CD14-positive monocyte (primary cell): ENCODE measurements at regions not wholly inside any gene's neighbourhood (a gene's known extent, or its start where the extent isn't known, plus 50 kb on each side); places are given as distances from the start of the nearest gene placed in this dataset.

ENCODE experiments used
- DNase-seq, 3 donors: peaks; one replicate each; pipeline ENCODE4 v3.0.0-alpha.2; 2011 to 2022
- H2AFZ ChIP-seq: 2 replicates; pipeline ENCODE4 v1.6.0; 2012; ENCODE audit warnings: mild to moderate bottlenecking, low read depth, low read length, inconsistent platforms; ENCODE audit not compliant: insufficient read depth, poor library complexity, severe bottlenecking
- H3K27ac ChIP-seq, 2 donors: 1 replicate in 1 of 2; 2 replicates in 1 of 2; pipeline ENCODE4 v1.5.1; 2012 to 2013; ENCODE audit warnings: low read length in 2 of 2, control low read depth in 1 of 2, inconsistent platforms in 1 of 2, low read depth in 1 of 2, mild to moderate bottlenecking in 1 of 2
- H3K27me3 ChIP-seq, 2 donors: one replicate each; pipeline versions ENCODE4 v1.6.0 to v1.6.1; 2011 to 2013; ENCODE audit warnings: low read length in 2 of 2; ENCODE audit not compliant: control insufficient read depth in 2 of 2, insufficient read depth in 2 of 2
- H3K36me3 ChIP-seq, 2 donors: replicated peaks in 1 of 2; 1 replicate in 1 of 2; 2 replicates in 1 of 2; pipeline versions ENCODE4 v1.5.1 to v1.6.1; 2012 to 2013; ENCODE audit warnings: low read length in 2 of 2, control low read depth in 1 of 2, inconsistent platforms in 1 of 2, mild to moderate bottlenecking in 1 of 2; ENCODE audit not compliant: insufficient read depth in 2 of 2, control insufficient read depth in 1 of 2
- H3K4me1 ChIP-seq, 2 donors: 1 replicate in 1 of 2; 2 replicates in 1 of 2; pipeline versions ENCODE4 v1.5.1 to v1.6.1; 2012 to 2013; ENCODE audit warnings: low read length in 2 of 2, control low read depth in 1 of 2, inconsistent platforms in 1 of 2, mild to moderate bottlenecking in 1 of 2, moderate library complexity in 1 of 2; ENCODE audit not compliant: insufficient read depth in 2 of 2, control insufficient read depth in 1 of 2
- H3K4me2 ChIP-seq: replicated peaks from 2 replicates; pipeline ENCODE3; 2012; ENCODE audit warnings: low read length, moderate library complexity, mild to moderate bottlenecking; ENCODE audit not compliant: poor library complexity, severe bottlenecking; ENCODE audit errors: extremely low read depth
- H3K4me3 ChIP-seq, 3 experiments: fragments of 200-600 bp in 1 of 3; sonication (generic) in 1 of 3; replicated peaks in 1 of 3; 1 replicate in 2 of 3; 2 replicates in 1 of 3; pipeline ENCODE4 v1.5.1; 2011 to 2013; ENCODE audit warnings: low read length in 3 of 3, mild to moderate bottlenecking in 3 of 3, control low read depth in 2 of 3, low read depth in 2 of 3, inconsistent platforms in 1 of 3, moderate library complexity in 1 of 3
- H3K79me2 ChIP-seq: 2 replicates; pipeline ENCODE4 v1.6.0; 2012; ENCODE audit warnings: mild to moderate bottlenecking, control low read depth, inconsistent platforms, low read length, moderate library complexity; ENCODE audit not compliant: insufficient read depth
- H3K9ac ChIP-seq: 2 replicates; pipeline ENCODE4 v1.6.0; 2017; ENCODE audit warnings: low read length, mild to moderate bottlenecking; ENCODE audit not compliant: insufficient read depth, poor library complexity, severe bottlenecking
- H3K9me3 ChIP-seq, 2 donors: replicated peaks in 1 of 2; 1 replicate in 1 of 2; 2 replicates in 1 of 2; pipeline versions ENCODE4 v1.5.1 to v1.6.1; 2012 to 2013; ENCODE audit warnings: low read length in 2 of 2, control low read depth in 1 of 2; ENCODE audit not compliant: control insufficient read depth in 1 of 2, insufficient read depth in 1 of 2
- H4K20me1 ChIP-seq: 2 replicates; pipeline ENCODE4 v1.6.0; 2012; ENCODE audit warnings: mild to moderate bottlenecking, low read length, control low read depth, moderate library complexity; ENCODE audit not compliant: insufficient read depth
- H3K27ac Mint-ChIP-seq, 7 donors: one replicate each; pipeline ENCODE4 v1.8.0; 2020; ENCODE audit warnings: mild to moderate bottlenecking in 7 of 7, mixed read lengths in 7 of 7, moderate library complexity in 6 of 7, inconsistent platforms in 2 of 7
- H3K27me3 Mint-ChIP-seq, 3 donors: one replicate each; pipeline ENCODE4 v1.8.0; 2021 to 2022; ENCODE audit warnings: low read depth in 3 of 3, mild to moderate bottlenecking in 3 of 3, mixed read lengths in 3 of 3, moderate library complexity in 3 of 3, inconsistent platforms in 1 of 3
- H3K36me3 Mint-ChIP-seq, 2 donors: one replicate each; pipeline ENCODE4 v1.8.0; 2020; ENCODE audit warnings: mixed read lengths in 2 of 2, inconsistent platforms in 1 of 2, mild to moderate bottlenecking in 1 of 2
- H3K4me1 Mint-ChIP-seq: one replicate; pipeline ENCODE4 v1.8.0; 2020; ENCODE audit warnings: mild to moderate bottlenecking, mixed read lengths
- H3K4me3 Mint-ChIP-seq, 2 donors: one replicate each; pipeline ENCODE4 v1.8.0; 2020; ENCODE audit warnings: mild to moderate bottlenecking in 2 of 2, mixed read lengths in 2 of 2, moderate library complexity in 1 of 2
- H3K9me3 Mint-ChIP-seq, 7 donors: one replicate each; pipeline ENCODE4 v1.8.0; 2020 to 2022; ENCODE audit warnings: mixed read lengths in 7 of 7, mild to moderate bottlenecking in 6 of 7, moderate library complexity in 6 of 7, inconsistent platforms in 2 of 7
- WGBS: methylation state at CpG from one replicate; pipeline ENCODE4 v1.1.5; 2013; ENCODE audit warnings: missing lambda C conversion rate; ENCODE audit not compliant: insufficient coverage; 5-methylcytosine and 5-hydroxymethylcytosine counted together
- intact Hi-C, 2 donors: fragments of 100-400 bp; cut with micrococcal nuclease; formaldehyde crosslinking; loops; one replicate each; pipeline versions ENCODE4 v1.15.0 to v1.15.1; 2023
- TF ChIP-seq, protein P1 (sequence below): fragments of 200-600 bp; IDR thresholded peaks from one replicate; pipeline ENCODE4 v1.8.0; 2022; ENCODE audit warnings: antibody characterized with exemption, mild to moderate bottlenecking

DNA sequence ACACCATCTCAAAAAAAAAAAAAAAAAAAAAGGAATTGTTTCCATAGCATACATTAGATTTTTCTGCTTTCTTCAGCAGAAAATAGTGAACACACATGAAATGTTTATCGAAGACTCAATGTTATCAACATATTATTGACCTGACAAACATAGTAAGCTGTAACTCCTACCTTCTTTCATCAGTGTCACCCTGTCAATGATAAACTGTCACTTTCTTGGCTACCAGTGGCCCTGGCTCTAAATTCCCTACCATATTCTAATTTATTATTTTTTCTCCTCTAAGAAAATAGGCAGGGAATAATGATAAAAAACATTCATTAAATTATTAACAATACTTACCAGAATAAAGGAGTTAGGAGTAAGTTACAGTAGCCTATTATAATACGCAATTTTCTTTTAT lies 127.3 kb upstream of the KLHL1 start:
- H3K9ac ChIP-seq, result no peak overlapping the region

DNA sequence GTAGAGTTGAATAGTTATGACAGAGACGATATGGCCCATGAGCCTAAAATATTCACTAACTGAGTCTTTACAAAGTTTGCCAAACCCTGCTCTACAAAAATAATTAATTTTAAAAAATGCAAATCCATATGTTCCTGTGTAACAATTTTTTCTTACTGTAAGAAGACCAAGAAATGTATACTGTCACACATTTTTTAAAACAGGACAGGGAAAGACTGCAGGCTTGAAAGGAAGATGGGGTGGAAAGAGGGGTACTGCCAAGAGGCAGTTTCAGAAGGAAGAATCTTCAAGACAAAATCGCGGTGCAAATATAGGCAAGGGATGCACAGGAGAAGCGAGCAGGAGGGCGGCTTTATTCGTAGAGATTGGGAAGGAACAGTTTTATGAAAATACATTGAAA lies 115.7 kb upstream of the KLHL1 start:
- Mint-ChIP-seq H3K27me3 (no peaks in the 10 kb centered on the region), H3K4me1 (no peaks in the 10 kb centered on the region), H3K9me3 (peaks cover 0 to 7% (median 2%) of the 10 kb centered on the region in 7 donors), H3K27ac (no peak overlapping the region), H3K4me3 (no peak overlapping the region), H3K36me3 (no peaks in the 10 kb centered on the region)
- TF ChIP-seq, protein P1, sequence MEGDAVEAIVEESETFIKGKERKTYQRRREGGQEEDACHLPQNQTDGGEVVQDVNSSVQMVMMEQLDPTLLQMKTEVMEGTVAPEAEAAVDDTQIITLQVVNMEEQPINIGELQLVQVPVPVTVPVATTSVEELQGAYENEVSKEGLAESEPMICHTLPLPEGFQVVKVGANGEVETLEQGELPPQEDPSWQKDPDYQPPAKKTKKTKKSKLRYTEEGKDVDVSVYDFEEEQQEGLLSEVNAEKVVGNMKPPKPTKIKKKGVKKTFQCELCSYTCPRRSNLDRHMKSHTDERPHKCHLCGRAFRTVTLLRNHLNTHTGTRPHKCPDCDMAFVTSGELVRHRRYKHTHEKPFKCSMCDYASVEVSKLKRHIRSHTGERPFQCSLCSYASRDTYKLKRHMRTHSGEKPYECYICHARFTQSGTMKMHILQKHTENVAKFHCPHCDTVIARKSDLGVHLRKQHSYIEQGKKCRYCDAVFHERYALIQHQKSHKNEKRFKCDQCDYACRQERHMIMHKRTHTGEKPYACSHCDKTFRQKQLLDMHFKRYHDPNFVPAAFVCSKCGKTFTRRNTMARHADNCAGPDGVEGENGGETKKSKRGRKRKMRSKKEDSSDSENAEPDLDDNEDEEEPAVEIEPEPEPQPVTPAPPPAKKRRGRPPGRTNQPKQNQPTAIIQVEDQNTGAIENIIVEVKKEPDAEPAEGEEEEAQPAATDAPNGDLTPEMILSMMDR, result no peak
- DNase-seq, result no peak
- Histone ChIP-seq H3K9ac (no peak overlapping the region), H3K27me3 (no peaks in the 10 kb centered on the region), H3K9me3 (peaks cover 5 to 7% of the 10 kb centered on the region in 2 donors), H3K79me2 (no peaks in the 10 kb centered on the region), H3K4me3 (no peak overlapping the region), H3K4me2 (no peak overlapping the region), H3K4me1 (no peaks in the 10 kb centered on the region), H2AFZ (no peak overlapping the region), H4K20me1 (no peaks in the 10 kb centered on the region), H3K27ac (no peak overlapping the region), H3K36me3 (no peaks in the 10 kb centered on the region)
- WGBS, result 100% methylated on average over 2 of the region's 6 CpGs
- intact Hi-C loops, result no loop called here

More for the DNA sequence above, 127.3 kb upstream of the KLHL1 start:
- H3K27me3 Mint-ChIP-seq, result no peaks in the 10 kb centered on the region
- Histone ChIP-seq H3K36me3 (no peaks in the 10 kb centered on the region), H3K4me1 (no peaks in the 10 kb centered on the region), H3K4me3 (no peak overlapping the region), H4K20me1 (no peaks in the 10 kb centered on the region), H3K79me2 (no peaks in the 10 kb centered on the region), H3K27ac (no peak overlapping the region), H2AFZ (no peak overlapping the region), H3K9me3 (peaks cover 4 to 20% of the 10 kb centered on the region in 2 donors), H3K27me3 (no peaks in the 10 kb centered on the region), H3K4me2 (no peak overlapping the region)
- peaks cover 2 to 15% (median 6%) of the 10 kb centered on the region in 7 donors for H3K9me3 Mint-ChIP-seq
- H3K36me3 Mint-ChIP-seq, result no peaks in the 10 kb centered on the region
- no peak overlapping the region for H3K27ac Mint-ChIP-seq
- TF ChIP-seq, protein P1, result no peak
- H3K4me3 Mint-ChIP-seq, result no peak overlapping the region
- no peaks in the 10 kb centered on the region for H3K4me1 Mint-ChIP-seq
- intact Hi-C loops, result no loop called here
- WGBS, result 80% methylated on average over 1 of the region's 2 CpGs
- no peak for DNase-seq
